Activated gamma-delta T cell treated with Interleukin-2 at 50 U/mL for 16 hours (primary cell): ENCODE measurements at regions not wholly inside any gene's neighbourhood (a gene's known extent, or its start where the extent isn't known, plus 50 kb on each side); places are given as distances from the start of the nearest gene placed in this dataset.

ENCODE experiments used
- DNase-seq: peaks from one replicate; pipeline ENCODE4 v3.0.0-alpha.2; 2020

DNA sequence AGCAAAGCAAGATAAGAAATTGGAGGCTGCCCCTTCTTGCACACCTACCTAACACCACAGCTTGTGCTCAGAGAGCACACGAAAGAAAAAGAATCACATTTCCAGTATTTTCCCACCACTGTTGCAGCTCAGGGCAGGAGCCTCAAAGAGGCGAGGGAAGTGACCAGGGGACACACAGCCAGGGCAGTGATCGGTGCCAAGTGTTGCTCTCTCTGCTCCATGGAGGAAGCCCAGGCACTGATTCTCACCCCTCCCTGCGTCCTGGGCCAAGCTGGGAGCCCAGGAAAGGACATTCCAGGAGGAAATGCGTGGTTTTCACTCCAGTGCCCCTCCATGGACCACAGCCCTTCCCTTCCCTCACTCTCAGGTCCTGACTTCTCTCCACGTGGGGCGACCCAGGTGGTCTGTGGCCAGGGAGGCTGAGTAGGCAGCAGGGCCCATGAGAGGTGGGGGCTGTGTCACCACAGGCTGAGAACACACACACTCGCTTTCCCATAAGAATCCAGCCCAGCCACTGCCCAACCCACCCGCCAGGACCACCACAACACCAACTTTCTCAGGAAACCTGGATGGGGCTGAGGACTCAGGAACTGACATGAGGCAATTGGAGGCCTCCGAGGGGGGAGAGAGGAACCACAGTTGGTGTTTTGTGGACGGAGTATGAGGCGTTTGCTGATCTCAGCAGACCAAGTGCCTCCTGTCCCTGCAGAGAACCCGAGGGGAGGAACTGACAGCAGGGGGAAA, 81.7 kb upstream of the MAFB start:
- DNase-seq: no peak

DNA sequence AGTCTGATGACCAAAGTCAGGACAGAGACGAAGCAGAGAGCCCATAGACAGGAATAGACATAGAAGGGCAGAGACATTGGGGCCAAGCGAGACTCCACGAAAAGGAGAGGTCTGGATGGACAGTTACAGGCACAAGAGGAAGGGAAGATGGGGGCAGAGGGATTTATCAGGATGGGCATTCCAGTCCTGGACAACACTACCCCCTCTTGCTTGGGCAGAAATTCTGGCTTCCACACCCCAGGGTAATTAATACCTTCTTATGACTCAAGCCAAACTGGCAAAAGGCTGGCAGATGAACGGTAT, 82.2 kb upstream of the MAFB start:
- no peak for DNase-seq

DNA sequence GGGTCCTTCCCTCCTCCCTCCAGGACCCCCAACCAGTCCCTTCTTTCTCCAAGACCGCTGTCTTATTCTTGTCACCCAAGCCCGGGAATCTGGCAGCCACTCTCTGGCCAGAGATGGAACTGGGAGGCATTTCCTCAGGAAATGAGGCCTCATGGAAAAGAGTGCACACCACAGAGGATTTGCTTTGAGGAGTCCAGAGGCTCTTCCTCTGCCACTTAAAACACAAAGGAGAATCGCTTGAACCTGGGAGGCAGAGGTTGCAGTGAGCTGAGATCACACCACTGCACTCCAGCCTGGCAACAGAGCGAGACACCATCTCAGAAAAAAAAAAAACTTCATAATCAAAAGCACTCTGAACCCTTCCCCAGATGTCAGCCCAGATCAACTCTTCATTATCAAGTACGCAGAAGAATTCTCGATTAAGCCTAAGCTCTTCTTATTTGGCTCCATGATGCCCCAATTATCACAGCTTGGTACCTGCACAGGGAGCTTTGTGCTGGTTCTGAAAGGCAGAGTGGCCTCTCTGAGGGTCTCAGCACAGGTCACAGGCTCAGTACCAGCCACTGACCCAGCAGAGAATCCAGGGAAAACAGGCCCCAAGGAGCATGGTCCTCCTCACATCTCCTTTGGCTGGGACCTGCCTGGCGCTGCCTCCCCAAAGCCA, 82.9 kb upstream of the MAFB start:
- no peak for DNase-seq

DNA sequence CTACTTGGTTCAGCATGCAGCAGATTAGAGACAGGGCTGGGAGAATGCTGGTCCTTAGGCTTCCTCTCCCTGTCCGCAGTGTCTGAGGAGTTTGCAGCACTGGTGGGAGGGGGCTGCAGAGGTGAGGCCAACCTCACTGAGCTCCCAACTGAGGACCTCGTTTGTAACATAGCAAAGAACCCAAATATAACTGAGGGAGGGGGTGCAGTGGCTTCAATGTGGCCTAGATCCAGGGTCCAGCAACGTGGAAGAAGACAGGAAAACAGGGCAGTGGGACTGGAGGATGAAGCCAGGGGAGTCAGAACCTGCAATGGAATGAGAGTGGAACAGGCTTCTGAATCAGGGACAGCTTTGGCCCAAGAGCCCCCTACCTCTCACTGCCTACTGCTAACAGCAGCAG, 84.3 kb upstream of the MAFB start:
- DNase-seq: no peak

DNA sequence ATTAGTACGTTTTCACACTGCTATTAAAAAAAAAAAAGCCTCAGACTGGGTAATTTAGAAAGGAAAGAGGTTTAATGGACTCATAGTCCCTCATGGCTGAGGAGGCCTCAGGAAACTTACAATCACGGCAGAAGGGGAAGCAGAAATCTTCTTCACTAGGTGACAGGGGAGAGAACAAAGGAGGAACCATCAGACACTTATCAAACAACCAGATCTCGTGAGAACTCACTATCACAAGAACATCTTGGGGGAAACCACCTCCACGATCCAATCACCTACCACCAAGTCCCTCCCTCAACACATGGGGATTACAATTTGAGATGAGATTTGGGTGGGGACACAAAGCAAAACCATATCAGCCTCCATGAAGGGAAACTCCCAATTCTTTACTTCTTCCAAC, 85.2 kb upstream of the MAFB start:
- DNase-seq: no peak

DNA sequence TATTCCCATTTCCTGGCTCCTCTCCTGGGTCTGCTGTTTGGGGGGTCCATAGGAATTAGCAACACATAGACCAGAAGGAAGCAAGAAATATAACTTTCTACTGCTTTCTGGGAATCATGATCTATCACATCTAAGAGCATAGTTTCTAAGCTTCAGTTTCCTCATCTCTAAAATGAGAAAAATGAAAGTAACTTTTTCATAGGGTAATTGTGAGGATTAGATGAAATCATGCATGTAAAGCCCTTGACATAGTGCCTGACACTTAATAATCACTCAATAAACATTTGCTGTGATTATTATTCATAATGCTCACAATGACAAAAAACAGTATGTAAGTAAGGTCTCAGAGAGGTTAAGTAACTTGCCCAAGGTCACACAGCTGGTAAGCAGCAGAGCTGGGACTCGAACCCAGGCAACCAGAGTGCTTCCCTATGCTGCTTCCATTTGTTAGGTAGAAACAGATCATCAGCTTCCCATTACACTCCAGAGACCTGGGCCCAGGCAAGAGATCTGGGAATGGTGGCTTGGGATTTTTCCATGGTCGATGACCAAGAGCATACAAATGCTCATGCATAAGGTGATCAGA, 86.6 kb upstream of the MAFB start:
- DNase-seq: no peak

DNA sequence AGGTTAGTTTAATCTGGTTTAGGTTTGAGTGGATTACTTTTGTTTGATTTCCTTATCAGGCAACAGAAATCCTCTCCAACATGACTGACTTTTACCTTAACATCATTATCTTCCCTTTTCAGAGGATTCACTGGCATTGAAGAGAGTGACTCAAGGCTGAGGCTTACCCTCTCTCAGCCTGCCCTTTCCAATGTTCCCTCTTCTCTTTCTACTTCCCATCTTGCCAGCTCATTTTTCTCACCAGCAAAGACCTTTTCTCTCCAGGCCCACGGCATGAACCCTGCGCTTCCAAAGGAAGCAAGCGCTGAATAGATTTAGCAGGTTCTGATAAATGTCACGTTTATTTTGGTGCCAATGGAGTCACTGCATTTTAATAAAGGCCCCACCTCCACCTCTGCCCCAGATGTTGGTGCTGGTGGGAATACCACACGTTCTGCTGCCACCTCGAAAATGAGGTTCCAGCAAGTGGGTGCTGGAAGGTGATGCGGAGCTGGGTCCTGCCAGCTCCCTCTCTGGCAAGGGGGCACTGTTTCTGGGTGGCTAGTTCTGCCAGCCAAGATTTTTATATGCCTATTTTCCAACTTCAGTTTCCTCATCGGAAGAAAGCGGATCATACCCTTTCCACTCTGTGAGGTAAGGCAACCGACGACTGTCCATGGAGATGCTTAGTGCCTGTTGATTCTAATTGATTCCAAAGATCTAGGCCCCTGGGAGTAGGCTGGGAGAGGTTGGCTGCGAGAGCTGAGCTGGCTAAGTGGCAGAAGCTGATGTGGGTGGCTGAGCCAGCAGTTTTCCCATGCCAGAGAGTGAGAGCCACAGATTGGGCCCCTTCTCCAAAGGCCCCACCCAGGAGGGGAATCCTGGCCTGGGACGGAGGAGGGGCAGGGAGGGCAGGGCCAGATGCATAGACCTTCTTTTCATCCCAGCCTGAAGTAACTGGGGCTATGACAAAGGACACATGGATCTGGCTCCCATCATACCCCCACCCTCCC, 87.7 kb upstream of the MAFB start:
- no peak for DNase-seq

DNA sequence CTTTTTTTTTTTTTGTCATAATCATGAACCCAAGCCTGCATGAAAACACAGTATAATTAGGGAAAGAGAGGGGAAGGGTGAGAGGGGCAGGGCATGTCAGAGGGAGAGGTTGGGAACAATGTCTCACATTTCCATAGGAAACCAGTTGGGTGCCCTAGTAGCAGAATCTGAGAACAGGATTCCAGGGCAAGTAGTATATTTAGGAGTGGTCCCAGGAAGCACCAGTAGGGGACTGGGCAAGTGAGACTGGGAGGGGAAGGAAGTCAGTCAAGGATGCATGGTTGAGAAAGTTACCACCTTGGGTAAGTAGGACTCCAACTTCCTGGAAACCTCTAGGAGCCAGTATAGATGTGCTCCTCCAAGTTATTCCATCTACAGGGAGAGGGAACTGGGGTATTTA, 88.6 kb upstream of the MAFB start:
- no peak for DNase-seq

DNA sequence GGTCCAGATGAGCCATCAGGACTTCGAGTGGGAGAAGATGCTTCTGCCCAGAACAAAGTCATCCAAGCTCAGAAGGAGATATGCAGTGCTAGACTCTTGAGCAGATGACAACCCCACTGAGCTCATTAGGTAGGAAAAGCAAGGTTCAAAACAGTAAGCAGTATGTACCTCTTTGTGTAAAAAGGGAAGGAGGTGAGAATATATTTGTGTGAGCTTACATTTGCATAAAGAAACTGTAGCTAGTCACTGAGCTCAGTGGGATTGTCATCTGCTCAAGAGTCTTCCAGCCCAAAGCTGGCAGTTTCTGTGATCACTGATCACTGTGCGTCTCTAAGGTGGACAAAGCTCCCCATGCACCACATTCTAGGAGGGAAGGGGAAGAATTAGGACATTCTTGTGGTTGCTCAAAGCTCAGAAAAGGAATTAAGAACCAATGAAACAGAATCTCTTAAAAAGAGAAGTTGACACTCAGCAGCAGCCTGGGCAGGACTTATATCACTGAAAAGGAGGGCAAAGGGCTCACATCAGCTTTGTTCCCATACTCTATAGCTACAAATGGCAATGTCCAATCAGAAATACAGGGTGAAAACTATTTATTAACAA, 90.0 kb upstream of the MAFB start:
- no peak for DNase-seq

DNA sequence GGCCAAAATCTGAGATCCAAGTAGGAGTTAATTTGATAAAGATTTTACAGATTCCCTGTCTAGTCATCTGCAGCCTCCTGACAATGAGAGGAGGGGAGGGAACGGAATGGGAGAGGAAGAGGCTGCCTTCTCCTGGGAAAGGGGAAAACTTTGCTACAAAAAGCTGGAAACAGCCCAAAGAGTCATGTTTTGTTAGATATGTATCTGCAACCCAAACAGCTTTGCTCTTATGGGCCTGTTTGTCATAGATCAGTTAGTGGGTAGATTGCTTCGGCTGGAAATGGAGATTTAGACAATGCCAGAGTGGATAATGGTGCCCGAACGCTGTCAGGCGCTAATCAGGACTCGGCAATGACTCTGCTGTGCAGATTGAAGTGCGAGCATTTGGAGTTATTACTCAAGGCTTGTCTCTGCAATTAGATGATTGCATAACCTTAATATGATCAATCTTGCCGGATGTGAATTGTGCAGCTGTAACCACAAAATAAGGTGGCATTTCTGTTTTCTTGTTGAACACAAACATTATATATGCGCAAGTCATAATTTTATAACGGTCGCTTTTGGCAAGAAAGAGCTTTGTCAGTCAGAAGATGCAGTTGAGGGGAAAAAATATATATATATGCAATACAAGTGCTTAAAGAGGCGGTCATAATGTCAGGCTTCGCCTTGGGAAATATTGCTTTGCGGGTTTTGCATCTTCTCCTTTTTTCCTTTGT, 92.4 kb upstream of the MAFB start:
- DNase-seq: no peak

DNA sequence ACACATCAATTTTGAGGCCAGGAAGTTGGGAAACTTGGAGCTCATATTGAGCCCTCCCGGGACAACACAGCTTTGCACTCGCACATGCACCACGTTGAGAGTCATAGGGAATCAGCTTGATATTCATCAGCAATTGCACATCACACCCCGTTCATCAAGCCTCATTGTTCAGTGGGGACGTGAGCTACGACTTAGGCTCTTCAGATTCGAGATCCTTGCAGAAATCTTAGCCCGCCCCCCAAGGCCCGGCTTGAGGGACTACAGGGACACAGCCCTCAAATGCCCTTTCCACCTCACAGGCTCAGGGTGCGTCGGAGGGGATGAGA, 93.0 kb upstream of the MAFB start:
- DNase-seq: no peak

DNA sequence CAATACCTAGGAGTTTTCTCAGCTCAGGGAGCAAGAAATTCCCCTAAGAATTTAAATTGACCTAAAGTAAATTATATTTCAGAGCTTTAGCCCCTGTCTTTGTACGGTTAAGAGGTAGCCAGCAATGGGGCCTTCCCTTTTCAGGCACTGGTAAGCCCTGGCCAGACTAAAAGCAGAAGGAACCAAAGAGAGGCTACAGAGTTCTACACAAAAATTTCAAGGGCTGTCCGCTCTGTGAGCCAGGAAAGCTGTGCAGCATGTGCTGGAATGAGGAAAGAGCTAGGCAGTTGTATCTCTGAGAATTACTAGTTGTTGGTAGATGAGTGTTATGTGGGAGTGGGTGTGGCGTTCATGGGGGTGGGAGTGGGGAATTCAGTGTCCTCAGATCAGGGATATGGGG, 96.3 kb upstream of the MAFB start:
- DNase-seq: no peak

DNA sequence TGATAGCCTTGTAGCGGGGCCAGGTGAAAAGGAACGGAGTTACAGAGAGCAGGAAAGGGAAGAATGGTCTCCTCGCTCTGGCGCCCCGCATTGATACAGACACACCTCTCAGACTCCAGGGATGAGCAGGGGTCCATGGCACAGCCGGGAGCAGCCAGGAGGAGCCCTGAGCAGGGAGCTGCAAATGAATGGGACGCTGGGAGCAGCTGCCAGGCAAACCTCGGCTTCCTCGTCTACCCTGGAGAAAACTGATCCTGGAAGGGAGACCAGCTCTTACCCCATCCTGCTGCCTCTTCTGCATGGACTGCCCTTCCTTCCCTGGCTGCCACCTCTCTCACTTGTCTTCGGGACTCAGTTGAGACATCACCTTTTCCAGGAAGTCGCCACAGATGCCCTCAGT, 97.3 kb upstream of the MAFB start:
- DNase-seq: no peak

DNA sequence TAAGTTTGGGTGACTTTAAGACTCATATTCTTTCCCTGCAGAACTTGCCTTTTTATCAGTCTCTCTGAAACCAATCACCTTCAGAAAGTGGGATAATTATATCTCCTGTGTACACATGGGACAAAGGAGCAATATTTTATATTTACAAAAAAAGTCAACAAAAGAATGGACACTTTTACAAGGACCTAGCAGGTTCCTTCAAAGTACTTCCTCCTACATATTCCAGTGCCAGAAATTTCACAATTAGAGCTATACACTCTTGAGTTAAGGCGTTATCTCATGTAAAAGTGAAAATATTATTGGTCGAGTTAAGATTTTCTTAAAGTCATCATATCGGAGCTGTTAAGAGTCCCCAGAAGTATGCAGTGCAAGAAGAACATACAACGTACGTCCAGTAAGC, 98.9 kb upstream of the MAFB start:
- DNase-seq: no peak

DNA sequence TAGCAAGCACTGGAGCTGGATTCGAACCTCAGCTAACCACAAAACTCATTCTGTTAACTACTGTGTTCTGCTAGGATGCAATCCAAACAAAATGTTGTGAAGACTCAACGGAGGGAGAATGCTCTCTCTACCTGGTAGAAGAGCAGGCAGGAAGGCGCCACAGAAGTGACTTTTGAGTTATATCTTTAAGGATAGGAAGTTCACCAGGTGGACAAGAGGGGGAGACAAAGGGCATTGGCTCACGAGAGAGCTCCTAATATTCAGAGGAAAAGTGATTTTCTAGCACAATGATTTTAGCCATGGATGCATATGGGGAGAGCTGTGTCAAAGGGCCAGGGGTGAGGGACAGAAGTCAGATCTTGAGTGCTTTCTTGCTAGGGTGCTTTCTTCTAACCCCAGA, 108.4 kb upstream of the MAFB start:
- DNase-seq: no peak

DNA sequence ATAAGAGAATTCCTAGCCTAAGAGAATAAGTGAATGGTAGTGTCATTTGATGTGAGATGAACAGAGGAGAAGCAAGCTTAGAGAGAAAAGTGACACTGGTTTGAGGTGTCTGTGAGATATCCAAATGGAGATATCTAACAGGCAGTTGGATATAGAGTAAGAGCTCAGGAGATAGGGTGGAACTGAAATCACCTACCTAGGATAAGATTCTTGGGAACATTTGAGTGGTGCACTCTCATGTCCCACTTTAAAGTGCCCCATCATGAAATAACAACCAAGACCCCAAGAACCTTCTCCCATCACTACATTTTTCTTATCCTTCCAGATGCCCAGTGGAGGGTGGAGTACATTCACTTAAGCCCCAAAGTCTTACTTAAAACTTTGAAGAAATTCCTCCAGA, 109.0 kb upstream of the MAFB start:
- no peak for DNase-seq

DNA sequence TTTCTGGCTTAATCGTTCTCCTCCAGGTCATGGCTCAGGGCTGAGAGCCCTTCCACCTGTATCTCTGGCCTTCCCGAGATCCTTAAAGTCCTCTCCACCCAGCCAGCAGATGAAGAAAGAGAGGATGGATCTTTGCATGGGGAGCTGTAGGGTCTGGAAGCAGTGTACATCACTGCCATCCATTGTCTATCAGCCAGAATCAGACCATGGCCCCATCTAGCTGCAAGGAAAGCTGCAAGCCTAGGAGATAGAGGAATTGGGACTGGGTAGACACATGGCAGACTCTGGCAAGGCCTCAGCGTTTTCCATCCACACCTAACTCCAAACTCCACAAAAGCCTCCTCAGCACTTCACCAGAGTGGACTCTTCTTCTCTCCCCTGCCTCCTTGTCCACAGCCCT, 113.8 kb upstream of the MAFB start:
- no peak for DNase-seq

DNA sequence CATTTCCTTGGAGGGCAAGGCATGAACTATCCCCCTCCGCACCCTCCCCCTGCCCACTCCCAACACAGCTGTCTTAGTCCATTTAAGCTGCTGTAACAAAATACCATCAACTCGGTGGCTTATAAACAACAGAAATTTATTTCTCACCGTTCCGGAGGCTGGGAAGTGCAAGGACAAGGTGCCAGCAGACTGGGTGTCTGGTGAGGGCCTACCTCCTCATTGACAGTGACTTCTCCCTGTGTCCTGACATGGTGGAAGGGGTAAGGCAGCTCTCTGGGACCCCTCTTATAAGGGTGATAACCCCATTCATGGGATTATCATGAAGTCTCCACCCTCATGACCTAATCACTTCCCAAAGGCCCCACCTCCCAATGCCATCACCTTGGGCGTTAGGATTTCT, 114.3 kb upstream of the MAFB start:
- no peak for DNase-seq

DNA sequence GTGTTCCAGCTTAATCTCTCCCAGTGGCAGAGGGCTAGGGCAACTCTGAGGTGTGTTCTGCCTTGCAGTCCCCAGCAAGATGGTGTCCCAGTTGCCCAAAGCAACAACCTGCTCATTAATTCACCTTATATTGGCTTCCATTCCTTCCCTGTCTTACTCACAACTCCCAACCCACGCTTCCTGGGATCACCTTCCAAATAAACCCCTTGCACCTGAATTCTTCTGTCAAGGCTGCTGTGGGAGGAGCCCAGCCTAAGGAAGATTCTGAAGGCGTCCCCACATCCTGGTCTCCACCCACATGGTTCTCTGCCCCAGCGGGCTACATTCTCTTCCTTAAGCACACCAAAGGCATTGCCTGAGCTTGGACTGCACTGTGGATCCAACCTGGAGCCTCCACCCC, 116.6 kb upstream of the MAFB start:
- DNase-seq: no peak

DNA sequence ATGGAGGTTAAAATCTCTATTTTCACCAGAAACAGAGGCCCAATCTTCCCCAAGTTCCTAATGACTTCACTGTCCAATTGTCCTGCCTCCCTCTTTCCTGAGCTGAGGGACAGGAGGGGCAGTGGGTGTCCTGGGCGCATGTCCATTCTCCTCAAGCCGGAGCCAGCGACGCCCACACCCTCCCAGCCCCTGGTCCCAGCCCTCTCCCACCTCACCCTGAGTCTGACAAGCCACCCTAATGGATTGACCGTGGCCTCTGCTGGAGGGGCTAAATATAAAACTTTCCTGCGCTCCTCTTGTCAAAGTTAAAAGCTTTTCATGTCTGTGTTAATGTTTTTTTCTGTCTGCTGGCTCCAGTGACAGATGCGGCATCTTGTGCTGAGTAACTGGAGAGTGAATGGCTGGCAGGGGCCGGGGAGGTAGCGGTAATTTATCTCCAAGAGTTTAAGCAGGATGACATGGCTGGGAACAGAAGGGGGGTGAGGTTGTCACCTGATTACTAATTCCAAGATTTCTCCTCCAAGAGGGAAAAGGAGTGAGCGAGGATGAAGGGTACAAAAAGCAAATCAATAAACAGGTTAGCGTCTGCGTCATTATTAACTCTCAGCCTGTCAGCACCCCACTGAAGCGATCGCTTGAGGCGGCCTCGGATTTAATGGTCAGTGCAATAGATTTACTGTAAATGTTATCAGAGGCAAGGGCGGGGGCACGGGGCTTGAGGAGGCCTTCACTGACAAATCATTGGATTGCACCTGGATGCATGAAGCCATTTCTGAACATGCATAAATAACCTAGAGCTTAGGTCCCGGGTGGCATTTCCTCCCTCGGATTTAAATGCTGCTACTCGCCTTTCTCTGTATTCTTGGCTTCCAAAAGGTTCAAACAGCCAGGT, 118.1 kb upstream of the MAFB start:
- no peak for DNase-seq

DNA sequence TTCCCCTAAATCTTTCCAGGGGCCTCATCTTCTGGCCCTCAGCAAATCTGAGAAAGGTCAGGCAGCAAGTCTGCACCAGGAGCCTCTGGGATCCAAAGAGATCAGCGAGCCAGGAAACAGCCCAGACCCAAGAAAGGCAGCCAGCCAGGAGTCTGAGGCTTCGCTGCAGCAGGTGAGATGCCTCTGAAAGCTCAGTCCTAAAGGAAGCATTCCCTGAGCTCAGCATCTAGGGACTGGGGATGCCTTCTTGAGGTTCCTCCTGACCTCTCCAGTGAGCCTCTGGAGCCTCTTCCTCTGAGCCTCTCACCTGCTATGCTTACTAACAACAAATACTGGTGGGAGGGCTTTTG, 118.8 kb upstream of the MAFB start:
- no peak for DNase-seq

DNA sequence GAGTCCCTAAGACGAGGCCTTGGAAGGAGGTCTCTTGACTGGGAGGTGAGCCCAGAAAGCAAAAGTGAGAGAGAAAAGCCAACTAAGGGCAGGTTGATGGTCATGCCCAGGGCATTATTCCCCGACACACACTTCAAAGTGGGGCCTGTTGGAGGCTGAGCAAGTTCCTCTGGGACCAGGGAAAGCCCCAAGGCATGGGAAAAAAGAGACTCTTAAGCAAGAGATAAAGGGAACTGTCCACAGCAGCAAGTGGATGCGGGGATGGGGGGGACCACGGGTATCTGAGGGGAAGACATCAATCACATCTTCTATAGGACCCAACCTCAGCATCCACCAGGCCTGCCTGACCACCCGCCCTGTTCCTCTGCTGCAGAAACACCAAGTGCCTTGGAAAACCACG, 119.9 kb upstream of the MAFB start:
- no peak for DNase-seq
